K562 (cell line): ENCODE measurements at regions not wholly inside any gene's neighbourhood (a gene's known extent, or its start where the extent isn't known, plus 50 kb on each side); places are given as distances from the start of the nearest gene placed in this dataset.

ENCODE experiments used
- ATAC-seq: fragments of 200-7000 bp; cut with Tn5 transposase; 3 replicates; pipeline ENCODE4 v1.9.1; 2020; ENCODE audit warnings: moderate library complexity
- BruUV-seq: library from RNA; stranded (reverse); fragments of 400-500 nt; replicated peaks from 2 replicates; lab custom pipeline; 2021; lab: Mats Ljungman, UMichigan
- CTCF ChIA-PET: fragments of 300-600 bp; formaldehyde crosslinking; extraction: SDS; loops from one replicate; lab custom pipeline; 2021; ENCODE audit warnings: low intra/inter-chr PET ratio; lab: Yijun Ruan, JAX
- POLR2A ChIA-PET: fragments of 300-600, 350-650 bp; sonication (Branson Sonifier 250); formaldehyde crosslinking; extraction: SDS; loops from one replicate; lab custom pipeline; 2021; ENCODE audit warnings: antibody characterized with exemption, inconsistent platforms; lab: Yijun Ruan, JAX
- DNase-seq, 4 experiments: peaks; one replicate each; pipeline versions ENCODE4 v3.0.0 to v3.0.0-alpha.2; 2011 to 2018; ENCODE audit warnings: low spot score in 3 of 4, mixed read lengths in 3 of 4; ENCODE audit errors: extremely low read depth in 1 of 4
- FAIRE-seq: peaks from 2 replicates; lab custom pipeline; 2011; peaks lifted over from hg19 to GRCh38; lab: Jason Lieb, UNC
- H2AFZ ChIP-seq: 2 replicates; pipeline ENCODE4 v1.6.0; 2011; ENCODE audit warnings: low read depth, low read length, control low read depth, inconsistent platforms
- H3K27ac ChIP-seq: fragments of 200-600 bp; 3 replicates; pipeline ENCODE4 v1.8.0; 2011; ENCODE audit warnings: low read depth, mild to moderate bottlenecking, control low read depth, inconsistent platforms, low read length, moderate library complexity, mixed read lengths; ENCODE audit errors: extremely low read depth
- H3K27me3 ChIP-seq, 2 experiments: fragments of 300-600 bp in 1 of 2; 2 replicates in 1 of 2; 3 replicates in 1 of 2; pipeline versions ENCODE4 v1.6.0 to v1.8.0; 2011; ENCODE audit warnings: inconsistent platforms in 2 of 2, low read length in 2 of 2, mild to moderate bottlenecking in 1 of 2, mixed read lengths in 1 of 2, moderate library complexity in 1 of 2; ENCODE audit not compliant: control insufficient read depth in 2 of 2, insufficient read depth in 2 of 2
- H3K36me3 ChIP-seq: fragments of 300-600 bp; 3 replicates; pipeline ENCODE4 v1.8.0; 2011; ENCODE audit warnings: mild to moderate bottlenecking, low read length, inconsistent platforms; ENCODE audit not compliant: control insufficient read depth, insufficient read depth
- H3K4me1 ChIP-seq, 2 experiments: fragments of 200-600 bp in 1 of 2; replicated peaks in 1 of 2; 2 replicates in 1 of 2; 3 replicates in 1 of 2; pipeline versions ENCODE4 v1.5.1 to v1.8.0; 2011; ENCODE audit warnings: inconsistent platforms in 2 of 2, low read length in 2 of 2, mild to moderate bottlenecking in 1 of 2, mixed read lengths in 1 of 2, moderate library complexity in 1 of 2; ENCODE audit not compliant: control insufficient read depth in 2 of 2, insufficient read depth in 2 of 2
- H3K4me2 ChIP-seq: 2 replicates; pipeline ENCODE4 v1.6.1; 2011; ENCODE audit warnings: low read length, control low read depth, inconsistent platforms, mixed read lengths; ENCODE audit not compliant: insufficient read depth
- H3K4me3 ChIP-seq: fragments of 200-600 bp; sonication (generic), shearing (Covaris generic); 2 replicates; pipeline ENCODE4 v1.5.1; 2016; ENCODE audit warnings: control low read depth, inconsistent platforms
- H3K79me2 ChIP-seq: fragments of 200-600 bp; 3 replicates; pipeline ENCODE4 v1.8.0; 2011; ENCODE audit warnings: low read length, inconsistent platforms; ENCODE audit not compliant: control insufficient read depth, insufficient read depth
- H3K9ac ChIP-seq, 2 experiments: 2 replicates each; pipeline versions ENCODE4 v1.6.0 to v1.6.1; 2011; ENCODE audit warnings: low read depth in 2 of 2, low read length in 2 of 2, control low read depth in 1 of 2, inconsistent platforms in 1 of 2, mild to moderate bottlenecking in 1 of 2, mixed read lengths in 1 of 2; ENCODE audit not compliant: insufficient read depth in 1 of 2
- H3K9me1 ChIP-seq: one replicate; pipeline ENCODE4 v1.6.0; 2011; ENCODE audit warnings: inconsistent platforms, mild to moderate bottlenecking, low read length, moderate library complexity; ENCODE audit not compliant: control insufficient read depth, insufficient read depth
- H3K9me3 ChIP-seq: replicated peaks from 2 replicates; pipeline ENCODE4 v1.5.1; 2011; ENCODE audit warnings: low read depth, low read length, inconsistent platforms; ENCODE audit not compliant: control insufficient read depth, insufficient read depth
- H4K20me1 ChIP-seq: replicated peaks from 2 replicates; pipeline ENCODE4 v1.6.1; 2011; ENCODE audit warnings: low read length, inconsistent platforms, mixed read lengths; ENCODE audit not compliant: control insufficient read depth, insufficient read depth
- CTCF ChIP-seq, 3 experiments: IDR thresholded peaks in 2 of 3; conservative IDR thresholded peaks in 1 of 3; 2 replicates each; pipeline ENCODE4 v1.5.1; 2011 to 2012; ENCODE audit warnings: low read length in 3 of 3, mild to moderate bottlenecking in 3 of 3, control low read depth in 2 of 3, improper control_type of control experiment in 1 of 3, inconsistent platforms in 1 of 3, low read depth in 1 of 3, mixed read lengths in 1 of 3, moderate library complexity in 1 of 3; ENCODE audit not compliant: insufficient read depth in 2 of 3
- HIVEP1 ChIP-seq: fragments of 250-450 bp; sonication (Bioruptor Pico); IDR thresholded peaks from 2 replicates; pipeline ENCODE4 v1.4.0; 2020; ENCODE audit warnings: mild to moderate bottlenecking
- MCM7 ChIP-seq, 2 experiments: fragments of 450-650 bp; IDR thresholded peaks; 2 replicates each; pipeline ENCODE4 v1.6.1; 2016 to 2018
- PTRF ChIP-seq: fragments of 450-650 bp; IDR thresholded peaks from 2 replicates; pipeline ENCODE4 v1.6.1; 2016; ENCODE audit warnings: mild to moderate bottlenecking, missing genetic modification characterization, missing compliant biosample characterization
- PURB ChIP-seq: sonication (generic); formaldehyde crosslinking; IDR thresholded peaks from 2 replicates; pipeline ENCODE4 v1.9.0; 2021; ENCODE audit warnings: low read depth, mild to moderate bottlenecking, missing genetic modification reagents
- SAFB ChIP-seq: fragments of 200-400 bp; formaldehyde crosslinking; IDR thresholded peaks from 2 replicates; pipeline ENCODE4 v1.6.1; 2017; ENCODE audit warnings: low read depth, low read length, borderline replicate concordance
- SIX5 ChIP-seq, 2 experiments: IDR thresholded peaks; 2 replicates each; pipeline ENCODE4 v1.6.1; 2011; ENCODE audit warnings: low read length in 2 of 2, borderline replicate concordance in 1 of 2, low read depth in 1 of 2, mild to moderate bottlenecking in 1 of 2, moderate library complexity in 1 of 2; ENCODE audit not compliant: insufficient read depth in 1 of 2
- SLC30A9 ChIP-seq: fragments of 250-450 bp; sonication (Bioruptor Pico); IDR thresholded peaks from 2 replicates; pipeline ENCODE4 v1.8.0; 2022; ENCODE audit warnings: mild to moderate bottlenecking, moderate library complexity
- SMAD4 ChIP-seq: fragments of 250-450 bp; sonication (Bioruptor Pico); conservative IDR thresholded peaks from 2 replicates; pipeline ENCODE4 v1.8.0; 2021; ENCODE audit warnings: inconsistent platforms, mild to moderate bottlenecking, moderate library complexity
- TBP ChIP-seq: optimal IDR thresholded peaks from 2 replicates; pipeline ENCODE3; 2011; ENCODE audit warnings: low read depth, low read length, improper control_type of control experiment
- ZSCAN32 ChIP-seq: fragments of 450-650 bp; formaldehyde crosslinking; IDR thresholded peaks from 2 replicates; pipeline ENCODE4 v1.4.0; 2020; ENCODE audit warnings: mild to moderate bottlenecking, moderate library complexity
- WGBS: fragments of 100-300 bp; shearing (Covaris generic); methylation state at CpG from one replicate; pipeline ENCODE4 v1.1.6; 2016; ENCODE audit warnings: low coverage, mixed read lengths; ENCODE audit not compliant: insufficient coverage; ENCODE audit errors: missing lambda C conversion rate; 5-methylcytosine and 5-hydroxymethylcytosine counted together
- in situ Hi-C: fragments of 300-500 bp; cut with MboI; formaldehyde crosslinking; loops from 4 replicates; pipeline ENCODE4 v1.15.0; 2018; ENCODE audit warnings: inconsistent platforms, mixed read lengths
- intact Hi-C: fragments of 100-400 bp; cut with micrococcal nuclease; formaldehyde crosslinking; loops from 2 replicates; pipeline ENCODE4 v1.14.2; 2022
- TF ChIP-seq, protein P1 (sequence below), 2 experiments: fragments of 450-650 bp; IDR thresholded peaks; 2 replicates each; pipeline ENCODE4 v1.6.1; 2016
- TF ChIP-seq, protein P2 (sequence below): fragments of 250-450 bp; sonication (Bioruptor Pico); IDR thresholded peaks from 2 replicates; pipeline ENCODE4 v1.4.0; 2020; ENCODE audit warnings: mild to moderate bottlenecking, moderate library complexity

DNA sequence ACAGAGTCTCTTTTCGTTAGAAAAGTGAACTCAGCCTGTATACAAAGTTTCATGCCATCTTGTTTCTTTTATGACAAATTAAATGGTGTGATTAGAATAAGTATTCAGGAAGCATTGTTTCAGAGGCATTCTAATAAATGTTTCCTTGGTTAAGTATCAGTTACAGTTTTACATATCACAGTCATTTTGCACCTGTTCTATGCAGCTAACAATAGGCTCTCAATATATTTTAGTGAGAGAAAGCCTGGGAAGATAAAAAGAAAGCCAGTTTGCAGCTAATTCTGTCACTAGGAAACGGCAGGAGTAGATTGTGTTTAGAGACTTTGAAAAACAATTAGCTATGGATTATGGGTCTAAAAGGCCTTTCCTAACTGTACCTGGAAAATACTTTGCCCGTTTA lies 252.8 kb downstream of the ZIC1 start:
- H4K20me1 ChIP-seq = no peaks in the 10 kb centered on the region
- H3K9ac ChIP-seq = no peak overlapping the region
- POLR2A ChIA-PET = no interaction called here
- in situ Hi-C loops = no loop called here
- no peak for TF ChIP-seq PTRF (tag)
- no peak for TF ChIP-seq MCM7 (IDR thresholded peaks at IDR 0.05)
- no peak for TF ChIP-seq SLC30A9 (CRISPR knock-in tag)
- TF ChIP-seq ZSCAN32 = no peak
- TF ChIP-seq SAFB = no peak
- no TSS peak for BruUV-seq
- H3K9me1 ChIP-seq = no peaks in the 10 kb centered on the region
- no peak overlapping the region for H3K4me3 ChIP-seq
- H3K79me2 ChIP-seq = no peaks in the 10 kb centered on the region
- no peaks in the 10 kb centered on the region for H3K36me3 ChIP-seq
- no peak overlapping the region for H2AFZ ChIP-seq
- WGBS = 0% methylated on average over 3 of the region's 3 CpGs
- no peak for ATAC-seq
- FAIRE-seq = no peak
- H3K4me1 ChIP-seq = no peaks in the 10 kb centered on the region
- intact Hi-C loops = no loop called here
- no peaks in the 10 kb centered on the region; the same call in 1 of the 2 replicates for H3K9me3 ChIP-seq
- no peak overlapping the region for H3K27ac ChIP-seq
- no peak for DNase-seq
- H3K27me3 ChIP-seq = no peaks in the 10 kb centered on the region
- no peak overlapping the region for H3K4me2 ChIP-seq
- CTCF ChIA-PET = no interaction called here

- no peaks in the 10 kb centered on the region for H4K20me1 ChIP-seq
- no peak overlapping the region for H2AFZ ChIP-seq
- intact Hi-C loops (no loop called here), in situ Hi-C loops (no loop called here)
- H3K36me3 ChIP-seq = no peaks in the 10 kb centered on the region
- H3K9ac ChIP-seq = no peak overlapping the region
- no peak overlapping the region for H3K4me3 ChIP-seq
- no peak for FAIRE-seq
- CTCF ChIA-PET = no interaction called here
- H3K79me2 ChIP-seq = no peaks in the 10 kb centered on the region
- no peak overlapping the region for H3K27ac ChIP-seq
- no peaks in the 10 kb centered on the region for H3K4me1 ChIP-seq
- no peaks in the 10 kb centered on the region for H3K9me3 ChIP-seq
- ATAC-seq = no peak
- POLR2A ChIA-PET = no interaction called here
- WGBS = 0% methylated on average over 1 of the region's 1 CpG
- H3K27me3 ChIP-seq = no peaks in the 10 kb centered on the region
- H3K4me2 ChIP-seq = no peak overlapping the region
- BruUV-seq = no TSS peak
- H3K9me1 ChIP-seq = no peaks in the 10 kb centered on the region
- TF ChIP-seq TBP = no peak
- TF ChIP-seq CTCF (IDR thresholded peaks at IDR 0.05 in 2 of 3, conservative IDR thresholded peaks at IDR 0.05 in 1 of 3; ENCODE audit: insufficient read depth in 2 of 3, low read depth in 1 of 3, low read length in 3 of 3) = no peak
- TF ChIP-seq SIX5 (IDR thresholded peaks at IDR 0.05; ENCODE audit: borderline replicate concordance in 1 of 2, insufficient read depth in 1 of 2, low read depth in 1 of 2, low read length in 2 of 2) = no peak
- TF ChIP-seq, protein P1, sequence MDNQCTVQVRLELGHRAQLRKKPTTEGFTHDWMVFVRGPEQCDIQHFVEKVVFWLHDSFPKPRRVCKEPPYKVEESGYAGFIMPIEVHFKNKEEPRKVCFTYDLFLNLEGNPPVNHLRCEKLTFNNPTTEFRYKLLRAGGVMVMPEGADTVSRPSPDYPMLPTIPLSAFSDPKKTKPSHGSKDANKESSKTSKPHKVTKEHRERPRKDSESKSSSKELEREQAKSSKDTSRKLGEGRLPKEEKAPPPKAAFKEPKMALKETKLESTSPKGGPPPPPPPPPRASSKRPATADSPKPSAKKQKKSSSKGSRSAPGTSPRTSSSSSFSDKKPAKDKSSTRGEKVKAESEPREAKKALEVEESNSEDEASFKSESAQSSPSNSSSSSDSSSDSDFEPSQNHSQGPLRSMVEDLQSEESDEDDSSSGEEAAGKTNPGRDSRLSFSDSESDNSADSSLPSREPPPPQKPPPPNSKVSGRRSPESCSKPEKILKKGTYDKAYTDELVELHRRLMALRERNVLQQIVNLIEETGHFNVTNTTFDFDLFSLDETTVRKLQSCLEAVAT (IDR thresholded peaks at IDR 0.05) = no peak
- TF ChIP-seq, protein P2, sequence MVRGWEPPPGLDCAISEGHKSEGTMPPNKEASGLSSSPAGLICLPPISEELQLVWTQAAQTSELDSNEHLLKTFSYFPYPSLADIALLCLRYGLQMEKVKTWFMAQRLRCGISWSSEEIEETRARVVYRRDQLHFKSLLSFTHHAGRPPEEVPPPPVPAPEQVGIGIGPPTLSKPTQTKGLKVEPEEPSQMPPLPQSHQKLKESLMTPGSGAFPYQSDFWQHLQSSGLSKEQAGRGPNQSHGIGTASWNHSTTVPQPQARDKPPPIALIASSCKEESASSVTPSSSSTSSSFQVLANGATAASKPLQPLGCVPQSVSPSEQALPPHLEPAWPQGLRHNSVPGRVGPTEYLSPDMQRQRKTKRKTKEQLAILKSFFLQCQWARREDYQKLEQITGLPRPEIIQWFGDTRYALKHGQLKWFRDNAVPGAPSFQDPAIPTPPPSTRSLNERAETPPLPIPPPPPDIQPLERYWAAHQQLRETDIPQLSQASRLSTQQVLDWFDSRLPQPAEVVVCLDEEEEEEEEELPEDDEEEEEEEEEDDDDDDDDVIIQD (CRISPR knock-in tag) = no peak
- no peak for TF ChIP-seq HIVEP1
- no peak for TF ChIP-seq PURB (CRISPR knock-in tag)
- TF ChIP-seq SMAD4 (CRISPR knock-in tag) = no peak
- no peak for DNase-seq
Observed at GRCh38 chr3:147662705-147663104, 253.5 kb downstream of the ZIC1 start.
